Jurkat, Clone E6-1 (cell line): ENCODE measurements at regions not wholly inside any gene's neighbourhood (a gene's known extent, or its start where the extent isn't known, plus 50 kb on each side); places are given as distances from the start of the nearest gene placed in this dataset.
"Not testable (repeated sequence)": the region's sequence is repeated elsewhere in the genome, so short reads cannot be mapped to it uniquely, and the experiment has no call there.

ENCODE experiments used
- DNase-seq: peaks from one replicate; pipeline ENCODE4 v3.0.0-alpha.2; 2011; ENCODE audit warnings: low read depth, low spot score
- H3K4me3 ChIP-seq: 2 replicates; pipeline ENCODE4 v1.5.1; 2011; ENCODE audit warnings: mild to moderate bottlenecking, low read length, control low read depth, moderate library complexity

GRCh38 chr4:131742536-131743205 is 1406.4 kb upstream of the PCDH10 start:
- DNase-seq, H3K4me3 ChIP-seq: not testable (repeated sequence)

GRCh38 chr4:131743348-131743747 is 1405.7 kb upstream of the PCDH10 start:
- not testable (repeated sequence) for DNase-seq

DNA sequence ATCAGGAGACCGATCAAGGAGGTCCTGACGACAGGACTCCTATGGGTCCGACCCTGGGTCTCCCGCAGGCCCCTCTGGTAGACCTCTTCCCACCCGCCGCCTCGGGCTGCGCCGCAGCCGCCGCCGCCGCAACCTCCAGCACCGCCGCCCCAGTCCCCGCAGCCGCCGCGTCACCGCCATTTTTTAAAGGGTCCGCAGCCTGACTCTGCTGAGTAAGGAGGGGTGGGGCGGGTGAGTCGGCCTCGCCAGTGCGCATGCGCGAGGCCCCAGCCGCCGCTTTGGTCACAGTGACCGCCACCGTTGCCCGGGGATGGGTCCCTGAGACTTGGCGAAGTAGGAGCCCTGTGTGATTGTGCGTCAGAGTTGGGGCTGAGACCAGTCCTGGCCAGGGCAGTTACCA is 1401.9 kb upstream of the PCDH10 start:
- not testable (repeated sequence) for DNase-seq

More at GRCh38 chr4:131743348-131743747, 1405.7 kb upstream of the PCDH10 start:
- not testable (repeated sequence) for H3K4me3 ChIP-seq

GRCh38 chr4:131749224-131749623 is 1399.9 kb upstream of the PCDH10 start:
- H3K4me3 ChIP-seq, result not testable (repeated sequence)

More for the DNA sequence above, 1401.9 kb upstream of the PCDH10 start:
- not testable (repeated sequence) for H3K4me3 ChIP-seq

GRCh38 chr4:131750006-131750405 is 1399.1 kb upstream of the PCDH10 start:
- DNase-seq, H3K4me3 ChIP-seq: not testable (repeated sequence)

More at GRCh38 chr4:131749224-131749623, 1399.9 kb upstream of the PCDH10 start:
- DNase-seq, result not testable (repeated sequence)

GRCh38 chr4:131750469-131750868 is 1398.6 kb upstream of the PCDH10 start:
- not testable (repeated sequence) for DNase-seq, H3K4me3 ChIP-seq

GRCh38 chr4:131762234-131762633 is 1386.9 kb upstream of the PCDH10 start:
- not testable (repeated sequence) for DNase-seq, H3K4me3 ChIP-seq

DNA sequence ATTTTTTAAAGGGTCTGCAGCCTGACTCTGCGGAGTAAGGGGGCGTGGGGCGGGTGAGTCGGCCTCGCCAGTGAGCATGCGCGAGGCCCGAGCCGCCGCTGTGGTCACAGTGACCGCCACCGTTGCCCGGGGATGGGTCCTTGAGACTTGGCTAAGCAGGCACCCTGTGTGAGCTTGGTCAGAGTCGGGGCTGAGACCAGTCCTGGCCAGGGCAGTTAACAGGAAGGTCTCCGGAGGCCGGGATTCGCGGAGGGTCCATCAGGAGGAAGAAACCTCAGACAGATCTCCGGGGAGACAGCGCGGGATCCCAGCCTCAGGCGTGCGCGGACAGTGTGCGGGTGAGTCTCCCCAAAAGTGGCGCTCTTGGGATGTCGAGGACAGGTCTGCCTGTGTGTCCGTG is 1384.4 kb upstream of the PCDH10 start:
- H3K4me3 ChIP-seq, result no peak overlapping the region
- no peak for DNase-seq

DNA sequence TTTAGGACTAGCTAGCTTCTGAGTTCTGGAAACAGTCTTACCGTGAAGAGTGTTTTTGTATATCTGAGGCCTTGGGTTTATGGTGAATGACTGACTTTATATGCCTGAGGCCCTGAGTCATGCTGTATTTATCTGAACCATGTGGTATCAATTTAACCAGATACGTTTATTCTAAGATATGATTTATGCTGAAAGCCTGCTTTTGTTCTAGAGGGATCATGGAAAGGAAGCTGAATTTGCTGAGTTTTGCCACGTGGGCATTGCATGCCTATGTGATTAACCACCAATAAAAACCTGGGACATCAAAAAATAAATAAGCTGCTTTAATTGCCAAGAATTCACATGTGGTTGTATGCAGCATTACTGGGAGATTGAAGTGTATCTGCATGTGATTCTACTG is 1374.7 kb upstream of the PCDH10 start:
- H3K4me3 ChIP-seq, DNase-seq: not testable (repeated sequence)

- DNase-seq, result not testable (repeated sequence)
These were observed 1338.5 kb upstream of the PCDH10 start for GRCh38 chr4:131810565-131810964.

More at GRCh38 chr4:131810565-131810964, 1338.5 kb upstream of the PCDH10 start:
- H3K4me3 ChIP-seq, result not testable (repeated sequence)
